Astrocyte (in vitro differentiated cells and primary cell): ENCODE measurements at regions not wholly inside any gene's neighbourhood (a gene's known extent, or its start where the extent isn't known, plus 50 kb on each side); places are given as distances from the start of the nearest gene placed in this dataset.

Source experiments
- DNase-seq: peaks from one replicate; pipeline ENCODE4 v3.0.0-alpha.2; 2010; ENCODE audit warnings: low read depth
- FAIRE-seq: peaks from 2 replicates; lab custom pipeline; 2011; peaks lifted over from hg19 to GRCh38; lab: Jason Lieb, UNC
- H2AFZ ChIP-seq: 2 replicates; pipeline ENCODE4 v1.6.0; 2012; ENCODE audit warnings: low read depth, low read length, inconsistent platforms
- H3K27ac ChIP-seq: 2 replicates; pipeline ENCODE4 v1.5.1; 2011; ENCODE audit warnings: low read depth, low read length, inconsistent platforms
- H3K27me3 ChIP-seq: 2 replicates; pipeline ENCODE4 v1.6.0; 2011; ENCODE audit warnings: low read length, inconsistent platforms; ENCODE audit not compliant: insufficient read depth
- H3K36me3 ChIP-seq: 2 replicates; pipeline ENCODE4 v1.5.1; 2011; ENCODE audit warnings: low read length, inconsistent platforms; ENCODE audit not compliant: insufficient read depth
- H3K4me1 ChIP-seq: 2 replicates; pipeline ENCODE4 v1.5.1; 2011; ENCODE audit warnings: low read length, inconsistent platforms; ENCODE audit not compliant: insufficient read depth
- H3K4me2 ChIP-seq: 2 replicates; pipeline ENCODE4 v1.6.0; 2012; ENCODE audit warnings: low read length, inconsistent platforms
- H3K4me3 ChIP-seq: 2 replicates; pipeline ENCODE4 v1.5.1; 2011; ENCODE audit warnings: low read depth, mild to moderate bottlenecking, low read length, inconsistent platforms; ENCODE audit not compliant: insufficient read depth
- H3K79me2 ChIP-seq: 2 replicates; pipeline ENCODE4 v1.6.0; 2012; ENCODE audit warnings: mild to moderate bottlenecking, low read length, inconsistent platforms; ENCODE audit not compliant: insufficient read depth
- H3K9ac ChIP-seq: 2 replicates; pipeline ENCODE4 v1.6.0; 2012; ENCODE audit warnings: mild to moderate bottlenecking, low read length, inconsistent platforms
- H3K9me3 ChIP-seq: 2 replicates; pipeline ENCODE4 v1.5.1; 2012; ENCODE audit warnings: low read depth, mild to moderate bottlenecking, low read length, inconsistent platforms; ENCODE audit not compliant: insufficient read depth
- H4K20me1 ChIP-seq: 2 replicates; pipeline ENCODE4 v1.6.0; 2012; ENCODE audit warnings: low read length, inconsistent platforms; ENCODE audit not compliant: insufficient read depth
- H3K27ac Mint-ChIP-seq: one replicate; pipeline ENCODE4 v1.8.0; 2021; ENCODE audit warnings: mild to moderate bottlenecking, mixed read lengths; ENCODE audit not compliant: unreplicated experiment
- H3K27me3 Mint-ChIP-seq: one replicate; pipeline ENCODE4 v1.8.0; 2021; ENCODE audit warnings: low read depth, mixed read lengths; ENCODE audit not compliant: unreplicated experiment
- H3K36me3 Mint-ChIP-seq: one replicate; pipeline ENCODE4 v1.8.0; 2021; ENCODE audit warnings: low read depth, mixed read lengths; ENCODE audit not compliant: unreplicated experiment
- H3K4me1 Mint-ChIP-seq: one replicate; pipeline ENCODE4 v1.8.0; 2021; ENCODE audit warnings: low read depth, mixed read lengths; ENCODE audit not compliant: unreplicated experiment
- H3K4me3 Mint-ChIP-seq: one replicate; pipeline ENCODE4 v1.8.0; 2021; ENCODE audit warnings: mild to moderate bottlenecking, moderate library complexity, mixed read lengths; ENCODE audit not compliant: unreplicated experiment
- H3K9me3 Mint-ChIP-seq: one replicate; pipeline ENCODE4 v1.8.0; 2021; ENCODE audit warnings: mild to moderate bottlenecking, mixed read lengths; ENCODE audit not compliant: unreplicated experiment
- EZH2 ChIP-seq: IDR thresholded peaks from 2 replicates; pipeline ENCODE4 v1.6.1; 2012; ENCODE audit warnings: mild to moderate bottlenecking, low read length, inconsistent platforms; ENCODE audit not compliant: insufficient read depth
- TF ChIP-seq, protein P1 (sequence below): IDR thresholded peaks from 2 replicates; pipeline ENCODE4 v1.5.1; 2011; ENCODE audit warnings: low read depth, mild to moderate bottlenecking, inconsistent platforms, low read length, moderate library complexity; ENCODE audit not compliant: insufficient read depth

DNA sequence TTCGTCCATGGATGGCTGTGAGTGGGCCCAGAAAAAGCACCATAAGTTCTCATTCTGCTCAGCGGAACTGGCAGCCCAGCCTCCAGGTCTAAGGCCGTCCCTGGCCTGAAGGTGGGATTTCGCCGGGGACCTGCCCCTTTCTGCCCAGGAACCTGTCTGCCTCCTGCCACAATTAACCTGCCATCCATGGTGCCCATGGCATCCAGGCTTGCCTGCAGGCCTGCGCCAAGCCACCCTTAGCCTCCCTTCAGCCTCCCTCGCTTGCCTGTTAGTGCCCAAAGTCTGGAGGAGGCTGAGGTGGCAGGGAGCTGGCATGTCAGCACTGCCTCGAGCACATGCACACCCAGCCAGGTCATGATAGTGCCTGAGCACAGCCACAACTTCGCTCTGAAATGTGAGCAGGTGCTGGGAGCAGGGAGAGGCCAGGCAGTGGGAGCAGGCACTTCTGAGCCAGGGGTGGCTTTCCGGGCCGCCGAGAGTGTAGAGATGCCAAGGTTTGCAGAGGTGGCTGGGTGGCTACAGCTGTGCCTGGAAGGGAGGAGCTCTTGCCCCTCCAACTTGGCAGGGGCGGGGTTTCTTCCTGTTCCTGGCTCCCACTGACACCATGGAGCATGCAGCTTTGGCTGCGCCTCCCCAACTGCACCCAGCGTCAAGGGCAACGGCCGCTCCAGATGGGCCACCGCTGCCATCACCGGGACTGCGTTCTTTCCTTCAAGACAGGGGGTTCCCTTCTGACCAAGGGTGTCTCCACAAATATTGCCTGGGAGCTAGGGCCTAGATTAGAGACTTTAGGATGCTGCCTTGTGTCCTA, 648.9 kb upstream of the VRK2 start:
- Histone ChIP-seq H3K4me2 (no peak overlapping the region), H3K9ac (no peak overlapping the region), H3K9me3 (peaks cover 6% of the 10 kb centered on the region), H3K27me3 (no peaks in the 10 kb centered on the region), H2AFZ (no peak overlapping the region), H3K79me2 (no peaks in the 10 kb centered on the region), H3K36me3 (no peaks in the 10 kb centered on the region), H3K27ac (no peak overlapping the region), H3K4me1 (no peaks in the 10 kb centered on the region), H4K20me1 (no peaks in the 10 kb centered on the region), H3K4me3 (no peak overlapping the region)
- H3K36me3 Mint-ChIP-seq, result no peaks in the 10 kb centered on the region
- no peak overlapping the region for H3K27ac Mint-ChIP-seq
- H3K4me3 Mint-ChIP-seq, result no peak overlapping the region
- TF ChIP-seq, protein P1, sequence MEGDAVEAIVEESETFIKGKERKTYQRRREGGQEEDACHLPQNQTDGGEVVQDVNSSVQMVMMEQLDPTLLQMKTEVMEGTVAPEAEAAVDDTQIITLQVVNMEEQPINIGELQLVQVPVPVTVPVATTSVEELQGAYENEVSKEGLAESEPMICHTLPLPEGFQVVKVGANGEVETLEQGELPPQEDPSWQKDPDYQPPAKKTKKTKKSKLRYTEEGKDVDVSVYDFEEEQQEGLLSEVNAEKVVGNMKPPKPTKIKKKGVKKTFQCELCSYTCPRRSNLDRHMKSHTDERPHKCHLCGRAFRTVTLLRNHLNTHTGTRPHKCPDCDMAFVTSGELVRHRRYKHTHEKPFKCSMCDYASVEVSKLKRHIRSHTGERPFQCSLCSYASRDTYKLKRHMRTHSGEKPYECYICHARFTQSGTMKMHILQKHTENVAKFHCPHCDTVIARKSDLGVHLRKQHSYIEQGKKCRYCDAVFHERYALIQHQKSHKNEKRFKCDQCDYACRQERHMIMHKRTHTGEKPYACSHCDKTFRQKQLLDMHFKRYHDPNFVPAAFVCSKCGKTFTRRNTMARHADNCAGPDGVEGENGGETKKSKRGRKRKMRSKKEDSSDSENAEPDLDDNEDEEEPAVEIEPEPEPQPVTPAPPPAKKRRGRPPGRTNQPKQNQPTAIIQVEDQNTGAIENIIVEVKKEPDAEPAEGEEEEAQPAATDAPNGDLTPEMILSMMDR, result no peak
- no peak for TF ChIP-seq EZH2
- no peak for FAIRE-seq
- peaks cover 3% of the 10 kb centered on the region for H3K9me3 Mint-ChIP-seq
- no peaks in the 10 kb centered on the region for H3K4me1 Mint-ChIP-seq
- no peaks in the 10 kb centered on the region for H3K27me3 Mint-ChIP-seq
- DNase-seq, result no peak

DNA sequence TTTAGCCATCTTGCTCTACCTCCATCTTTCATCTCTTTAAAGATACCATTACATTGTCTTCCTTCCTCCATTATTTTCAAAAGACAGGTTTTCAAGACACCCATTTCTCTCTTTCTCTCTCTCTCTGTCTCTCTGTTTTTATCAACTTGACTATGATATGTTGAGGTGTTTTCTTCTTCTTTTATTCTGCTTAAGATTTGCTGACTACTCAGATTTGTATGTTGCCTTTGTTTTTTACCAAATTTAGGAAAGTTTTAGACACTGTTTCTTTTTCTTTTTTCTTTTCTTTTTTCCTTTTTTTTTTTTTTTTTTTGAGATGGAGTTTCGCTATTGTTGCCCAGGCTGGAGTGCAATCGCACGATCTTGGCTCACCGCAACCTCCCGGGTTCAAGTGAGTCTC, 647.5 kb upstream of the VRK2 start:
- no peak for TF ChIP-seq EZH2
- TF ChIP-seq, protein P1, result no peak
- H3K4me1 ChIP-seq, result no peaks in the 10 kb centered on the region
- no peak overlapping the region for H3K4me3 ChIP-seq
- DNase-seq (no peak), FAIRE-seq (no peak)
- H3K4me1 Mint-ChIP-seq, result no peaks in the 10 kb centered on the region
- no peak overlapping the region for H3K9ac ChIP-seq
- H4K20me1 ChIP-seq, result no peaks in the 10 kb centered on the region
- H3K27ac Mint-ChIP-seq, result no peak overlapping the region
- H3K36me3 Mint-ChIP-seq, result no peaks in the 10 kb centered on the region
- no peaks in the 10 kb centered on the region for H3K27me3 Mint-ChIP-seq
- H3K27me3 ChIP-seq, result no peaks in the 10 kb centered on the region
- no peaks in the 10 kb centered on the region for H3K36me3 ChIP-seq
- no peak overlapping the region for H3K4me2 ChIP-seq
- no peaks in the 10 kb centered on the region for H3K79me2 ChIP-seq
- no peak overlapping the region for H3K4me3 Mint-ChIP-seq
- H2AFZ ChIP-seq, result no peak overlapping the region
- peaks cover 6% of the 10 kb centered on the region for H3K9me3 ChIP-seq
- H3K9me3 Mint-ChIP-seq, result peaks cover 3% of the 10 kb centered on the region
- no peak overlapping the region for H3K27ac ChIP-seq

DNA sequence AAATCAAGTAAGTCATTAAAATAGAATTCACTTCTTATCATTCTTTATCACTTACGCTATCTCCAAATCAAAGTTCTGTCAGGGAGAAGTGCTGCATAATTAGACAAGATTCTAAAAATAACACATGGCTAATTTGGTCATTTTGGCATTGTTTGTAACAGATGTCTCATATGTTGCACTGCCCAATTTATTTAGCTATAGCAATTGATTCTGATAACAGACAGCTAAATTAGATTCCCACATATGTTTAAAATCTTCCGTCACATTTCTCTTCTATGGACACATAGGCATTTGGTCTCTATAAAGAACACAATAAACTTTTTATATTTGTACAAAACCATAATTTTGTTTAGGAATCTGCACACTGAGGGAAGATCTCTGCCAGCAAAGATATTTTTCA, 644.5 kb upstream of the VRK2 start:
- H3K9me3 Mint-ChIP-seq, result peaks cover 3% of the 10 kb centered on the region
- no peak for FAIRE-seq
- TF ChIP-seq, protein P1, result no peak
- no peak for TF ChIP-seq EZH2

More for the DNA sequence above, 644.5 kb upstream of the VRK2 start:
- Histone ChIP-seq H3K79me2 (no peaks in the 10 kb centered on the region), H4K20me1 (no peaks in the 10 kb centered on the region), H3K4me3 (no peak overlapping the region), H3K9ac (no peak overlapping the region), H3K36me3 (no peaks in the 10 kb centered on the region), H3K4me2 (no peak overlapping the region), H3K27me3 (no peaks in the 10 kb centered on the region), H3K9me3 (peaks cover 2% of the 10 kb centered on the region), H3K4me1 (no peaks in the 10 kb centered on the region), H2AFZ (no peak overlapping the region), H3K27ac (no peak overlapping the region)
- no peaks in the 10 kb centered on the region for H3K27me3 Mint-ChIP-seq
- DNase-seq, result no peak
- no peaks in the 10 kb centered on the region for H3K36me3 Mint-ChIP-seq
- no peak overlapping the region for H3K4me3 Mint-ChIP-seq
- H3K27ac Mint-ChIP-seq, result no peak overlapping the region
- H3K4me1 Mint-ChIP-seq, result no peaks in the 10 kb centered on the region
